ENCODE measurements at regions not wholly inside any gene's neighbourhood (a gene's known extent, or its start where the extent isn't known, plus 50 kb on each side); places are given as distances from the start of the nearest gene placed in this dataset.
"Not testable (repeated sequence)": the region's sequence is repeated elsewhere in the genome, so short reads cannot be mapped to it uniquely, and the experiment has no call there.

- no peak for DNase-seq
- H3K4me3 Mint-ChIP-seq, result no peak overlapping the region
- H3K36me3 Mint-ChIP-seq (ENCODE audit: insufficient read depth), result no peaks in the 10 kb centered on the region
- H3K4me1 Mint-ChIP-seq (ENCODE audit: low read depth), result no peaks in the 10 kb centered on the region
- no peak for ATAC-seq
- H3K9me3 Mint-ChIP-seq, result peaks cover 10% of the 10 kb centered on the region
- no peaks in the 10 kb centered on the region for H3K27me3 Mint-ChIP-seq (ENCODE audit: low read depth)
These were observed 611.2 kb downstream of the NR2F1-AS1 start for GRCh38 chr5:92969781-92970237.

- ATAC-seq (no peak), DNase-seq (no peak)
- peaks cover 8% of the 10 kb centered on the region for H3K9me3 Mint-ChIP-seq
- no peaks in the 10 kb centered on the region for H3K36me3 Mint-ChIP-seq (ENCODE audit: insufficient read depth)
- no peaks in the 10 kb centered on the region for H3K27me3 Mint-ChIP-seq (ENCODE audit: low read depth)
- H3K4me3 Mint-ChIP-seq, result no peak overlapping the region
- H3K4me1 Mint-ChIP-seq (ENCODE audit: low read depth), result no peaks in the 10 kb centered on the region
These were observed 611.7 kb downstream of the NR2F1-AS1 start for GRCh38 chr5:92969191-92969780.

GRCh38 chr5:92963800-92964199 is 617.2 kb downstream of the NR2F1-AS1 start:
- no peaks in the 10 kb centered on the region for H3K36me3 Mint-ChIP-seq (ENCODE audit: insufficient read depth)
- H3K4me3 Mint-ChIP-seq, result no peak overlapping the region
- H3K4me1 Mint-ChIP-seq (ENCODE audit: low read depth), result no peaks in the 10 kb centered on the region
- no peaks in the 10 kb centered on the region for H3K27me3 Mint-ChIP-seq (ENCODE audit: low read depth)
- DNase-seq (no peak), ATAC-seq (no peak)
- H3K9me3 Mint-ChIP-seq, result peaks cover 3% of the 10 kb centered on the region

- no peak for ATAC-seq
- H3K36me3 Mint-ChIP-seq (ENCODE audit: insufficient read depth), result no peaks in the 10 kb centered on the region
- H3K4me1 Mint-ChIP-seq (ENCODE audit: low read depth), result no peaks in the 10 kb centered on the region
- H3K27me3 Mint-ChIP-seq (ENCODE audit: low read depth), result no peaks in the 10 kb centered on the region
- no peak for DNase-seq
- peaks cover 2% of the 10 kb centered on the region for H3K9me3 Mint-ChIP-seq
- no peak overlapping the region for H3K4me3 Mint-ChIP-seq
These were observed 618.3 kb downstream of the NR2F1-AS1 start for GRCh38 chr5:92962752-92963151.

- no peak overlapping the region for H3K4me3 Mint-ChIP-seq
- no peaks in the 10 kb centered on the region for H3K4me1 Mint-ChIP-seq (ENCODE audit: low read depth)
- H3K27me3 Mint-ChIP-seq (ENCODE audit: low read depth), result no peaks in the 10 kb centered on the region
- peaks cover 18% of the 10 kb centered on the region for H3K9me3 Mint-ChIP-seq
- H3K36me3 Mint-ChIP-seq (ENCODE audit: insufficient read depth), result no peaks in the 10 kb centered on the region
- ATAC-seq (no peak), DNase-seq (no peak)
These were observed 624.1 kb downstream of the NR2F1-AS1 start for GRCh38 chr5:92956886-92957285.

GRCh38 chr5:92952243-92952642 is 628.8 kb downstream of the NR2F1-AS1 start:
- ATAC-seq, result no peak
- H3K4me1 Mint-ChIP-seq (ENCODE audit: low read depth), result no peaks in the 10 kb centered on the region
- no peak overlapping the region for H3K4me3 Mint-ChIP-seq
- H3K9me3 Mint-ChIP-seq, result peaks cover 45% of the 10 kb centered on the region
- no peaks in the 10 kb centered on the region for H3K36me3 Mint-ChIP-seq (ENCODE audit: insufficient read depth)
- no peak for DNase-seq
- H3K27me3 Mint-ChIP-seq (ENCODE audit: low read depth), result no peaks in the 10 kb centered on the region

- DNase-seq, result no peak
- ATAC-seq, result no peak
- Mint-ChIP-seq H3K4me3 (no peak overlapping the region), H3K9me3 (peaks cover 45% of the 10 kb centered on the region), H3K27me3 (ENCODE audit: low read depth) (no peaks in the 10 kb centered on the region), H3K4me1 (ENCODE audit: low read depth) (no peaks in the 10 kb centered on the region), H3K36me3 (ENCODE audit: insufficient read depth) (no peaks in the 10 kb centered on the region)
These were observed 629.3 kb downstream of the NR2F1-AS1 start for GRCh38 chr5:92951746-92952145.

- Mint-ChIP-seq H3K9me3 (peaks cover 24% of the 10 kb centered on the region), H3K4me3 (no peak overlapping the region), H3K36me3 (ENCODE audit: insufficient read depth) (no peaks in the 10 kb centered on the region), H3K27me3 (ENCODE audit: low read depth) (no peaks in the 10 kb centered on the region), H3K4me1 (ENCODE audit: low read depth) (no peaks in the 10 kb centered on the region)
- DNase-seq (no peak), ATAC-seq (no peak)
These were observed 634.5 kb downstream of the NR2F1-AS1 start for GRCh38 chr5:92946546-92946945.

GRCh38 chr5:92945605-92946097 is 635.4 kb downstream of the NR2F1-AS1 start:
- H3K4me1 Mint-ChIP-seq (ENCODE audit: low read depth), result no peaks in the 10 kb centered on the region
- DNase-seq (no peak), ATAC-seq (no peak)
- H3K9me3 Mint-ChIP-seq, result peaks cover 20% of the 10 kb centered on the region
- H3K4me3 Mint-ChIP-seq, result no peak overlapping the region
- no peaks in the 10 kb centered on the region for H3K36me3 Mint-ChIP-seq (ENCODE audit: insufficient read depth)
- H3K27me3 Mint-ChIP-seq (ENCODE audit: low read depth), result no peaks in the 10 kb centered on the region

- Mint-ChIP-seq H3K36me3 (ENCODE audit: insufficient read depth) (no peaks in the 10 kb centered on the region), H3K4me1 (ENCODE audit: low read depth) (no peaks in the 10 kb centered on the region), H3K27me3 (ENCODE audit: low read depth) (no peaks in the 10 kb centered on the region), H3K4me3 (no peak overlapping the region), H3K9me3 (peaks cover 18% of the 10 kb centered on the region)
- ATAC-seq (no peak), DNase-seq (no peak)
These were observed 636.0 kb downstream of the NR2F1-AS1 start for GRCh38 chr5:92944903-92945604.

GRCh38 chr5:92944337-92944736 is 636.7 kb downstream of the NR2F1-AS1 start:
- H3K36me3 Mint-ChIP-seq (ENCODE audit: insufficient read depth), result no peaks in the 10 kb centered on the region
- no peaks in the 10 kb centered on the region for H3K4me1 Mint-ChIP-seq (ENCODE audit: low read depth)
- no peaks in the 10 kb centered on the region for H3K27me3 Mint-ChIP-seq (ENCODE audit: low read depth)
- DNase-seq, result no peak
- no peak for ATAC-seq
- H3K4me3 Mint-ChIP-seq, result no peak overlapping the region
- peaks cover 15% of the 10 kb centered on the region for H3K9me3 Mint-ChIP-seq

- no peaks in the 10 kb centered on the region for H3K36me3 Mint-ChIP-seq (ENCODE audit: insufficient read depth)
- ATAC-seq (no peak), DNase-seq (no peak)
- no peaks in the 10 kb centered on the region for H3K4me1 Mint-ChIP-seq (ENCODE audit: low read depth)
- H3K4me3 Mint-ChIP-seq, result no peak overlapping the region
- H3K27me3 Mint-ChIP-seq (ENCODE audit: low read depth), result no peaks in the 10 kb centered on the region
- H3K9me3 Mint-ChIP-seq, result peaks cover under 1% of the 10 kb centered on the region
These were observed 638.3 kb downstream of the NR2F1-AS1 start for GRCh38 chr5:92942762-92943161.

GRCh38 chr5:92941806-92942205 is 639.2 kb downstream of the NR2F1-AS1 start:
- DNase-seq (no peak), ATAC-seq (no peak)
- no peaks in the 10 kb centered on the region for H3K4me1 Mint-ChIP-seq (ENCODE audit: low read depth)
- H3K36me3 Mint-ChIP-seq (ENCODE audit: insufficient read depth), result no peaks in the 10 kb centered on the region
- no peaks in the 10 kb centered on the region for H3K27me3 Mint-ChIP-seq (ENCODE audit: low read depth)
- no peaks in the 10 kb centered on the region for H3K9me3 Mint-ChIP-seq
- no peak overlapping the region for H3K4me3 Mint-ChIP-seq

- DNase-seq, result no peak
- Mint-ChIP-seq H3K4me3 (no peak overlapping the region), H3K4me1 (ENCODE audit: low read depth) (no peaks in the 10 kb centered on the region), H3K27me3 (ENCODE audit: low read depth) (no peaks in the 10 kb centered on the region), H3K36me3 (ENCODE audit: insufficient read depth) (no peaks in the 10 kb centered on the region), H3K9me3 (no peaks in the 10 kb centered on the region)
- ATAC-seq, result no peak
These were observed 641.6 kb downstream of the NR2F1-AS1 start for GRCh38 chr5:92939428-92939827.

GRCh38 chr5:92937396-92937795 is 643.6 kb downstream of the NR2F1-AS1 start:
- H3K4me1 Mint-ChIP-seq (ENCODE audit: low read depth); H3K9me3 Mint-ChIP-seq; DNase-seq; H3K36me3 Mint-ChIP-seq (ENCODE audit: insufficient read depth); H3K27me3 Mint-ChIP-seq (ENCODE audit: low read depth); ATAC-seq; H3K4me3 Mint-ChIP-seq: not testable (repeated sequence)

Measured in activated T-cell treated with anti-CD3 and anti-CD28 coated beads, Interleukin-2, amount 50 U/mL, for 4 hours (primary cell).